ENCODE measurements at regions not wholly inside any gene's neighbourhood (a gene's known extent, or its start where the extent isn't known, plus 50 kb on each side); places are given as distances from the start of the nearest gene placed in this dataset.

- no peak overlapping the region for H3K27ac Mint-ChIP-seq
- TF ChIP-seq, protein P1, sequence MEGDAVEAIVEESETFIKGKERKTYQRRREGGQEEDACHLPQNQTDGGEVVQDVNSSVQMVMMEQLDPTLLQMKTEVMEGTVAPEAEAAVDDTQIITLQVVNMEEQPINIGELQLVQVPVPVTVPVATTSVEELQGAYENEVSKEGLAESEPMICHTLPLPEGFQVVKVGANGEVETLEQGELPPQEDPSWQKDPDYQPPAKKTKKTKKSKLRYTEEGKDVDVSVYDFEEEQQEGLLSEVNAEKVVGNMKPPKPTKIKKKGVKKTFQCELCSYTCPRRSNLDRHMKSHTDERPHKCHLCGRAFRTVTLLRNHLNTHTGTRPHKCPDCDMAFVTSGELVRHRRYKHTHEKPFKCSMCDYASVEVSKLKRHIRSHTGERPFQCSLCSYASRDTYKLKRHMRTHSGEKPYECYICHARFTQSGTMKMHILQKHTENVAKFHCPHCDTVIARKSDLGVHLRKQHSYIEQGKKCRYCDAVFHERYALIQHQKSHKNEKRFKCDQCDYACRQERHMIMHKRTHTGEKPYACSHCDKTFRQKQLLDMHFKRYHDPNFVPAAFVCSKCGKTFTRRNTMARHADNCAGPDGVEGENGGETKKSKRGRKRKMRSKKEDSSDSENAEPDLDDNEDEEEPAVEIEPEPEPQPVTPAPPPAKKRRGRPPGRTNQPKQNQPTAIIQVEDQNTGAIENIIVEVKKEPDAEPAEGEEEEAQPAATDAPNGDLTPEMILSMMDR (IDR thresholded peaks at IDR 0.05): no peak
- no peaks in the 10 kb centered on the region for H3K9me3 Mint-ChIP-seq
- no peak for DNase-seq
- no peaks in the 10 kb centered on the region for H3K4me1 Mint-ChIP-seq (ENCODE audit: low read depth)
- no peak overlapping the region for H3K4me3 Mint-ChIP-seq
- no peaks in the 10 kb centered on the region for H3K36me3 Mint-ChIP-seq (ENCODE audit: low read depth)
- peaks cover 2% of the 10 kb centered on the region for H3K27me3 Mint-ChIP-seq (ENCODE audit: insufficient read depth)
These were observed 639.3 kb downstream of the TNS3 start for GRCh38 chr7:46942574-46942973.

DNA sequence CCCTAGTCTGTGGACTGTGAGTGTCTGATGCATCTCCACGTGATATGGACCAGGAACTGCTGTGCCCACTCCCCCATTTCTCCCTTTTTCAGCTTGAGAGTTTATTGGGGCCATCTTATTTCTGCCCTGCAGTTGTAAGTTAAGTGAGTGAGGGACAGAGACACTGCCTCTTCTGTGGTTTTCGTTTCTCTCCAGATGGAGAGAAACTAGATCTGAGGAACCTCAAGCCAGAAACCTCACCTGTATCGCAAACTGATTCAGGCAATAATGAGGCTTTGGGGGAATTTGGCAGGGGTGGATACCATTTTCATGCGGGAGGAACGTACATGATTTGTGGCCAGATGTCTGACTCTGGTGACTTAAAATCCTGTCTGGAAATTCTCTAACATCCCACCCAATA lies 641.7 kb downstream of the TNS3 start:
- no peaks in the 10 kb centered on the region for H3K4me1 Mint-ChIP-seq (ENCODE audit: low read depth)
- no peak overlapping the region for H3K4me3 Mint-ChIP-seq
- TF ChIP-seq, protein P1 (IDR thresholded peaks at IDR 0.05): no peak
- H3K9me3 Mint-ChIP-seq: no peaks in the 10 kb centered on the region
- H3K27me3 Mint-ChIP-seq (ENCODE audit: insufficient read depth): peaks cover 2% of the 10 kb centered on the region
- H3K27ac Mint-ChIP-seq: no peak overlapping the region
- no peak for DNase-seq
- H3K36me3 Mint-ChIP-seq (ENCODE audit: low read depth): no peaks in the 10 kb centered on the region

DNA sequence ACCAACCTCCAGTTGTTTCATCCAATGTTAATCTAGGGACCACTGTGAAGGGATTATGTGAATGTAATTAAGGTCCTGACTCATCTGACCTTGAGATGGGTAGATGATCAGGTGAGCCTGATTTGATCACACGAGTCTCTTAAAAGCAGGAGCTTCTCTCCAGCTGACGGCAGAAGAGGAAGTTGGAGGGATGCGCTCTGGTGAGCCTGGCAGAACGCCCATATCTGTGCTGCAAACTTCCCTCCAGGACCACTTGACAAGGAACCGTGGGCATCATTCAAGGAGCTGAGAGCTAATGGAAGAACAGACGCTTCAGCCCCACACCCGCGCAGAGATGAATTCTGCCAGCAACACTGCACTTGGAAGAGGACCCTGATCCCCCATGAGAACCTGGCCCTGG lies 642.4 kb downstream of the TNS3 start:
- no peaks in the 10 kb centered on the region for H3K9me3 Mint-ChIP-seq
- no peak overlapping the region for H3K27ac Mint-ChIP-seq
- TF ChIP-seq, protein P1 (IDR thresholded peaks at IDR 0.05): no peak
- no peak overlapping the region for H3K4me3 Mint-ChIP-seq
- H3K27me3 Mint-ChIP-seq (ENCODE audit: insufficient read depth): peaks cover 2% of the 10 kb centered on the region
- H3K4me1 Mint-ChIP-seq (ENCODE audit: low read depth): peaks cover 5% of the 10 kb centered on the region
- H3K36me3 Mint-ChIP-seq (ENCODE audit: low read depth): no peaks in the 10 kb centered on the region
- no peak for DNase-seq

- DNase-seq: no peak
- TF ChIP-seq, protein P1 (IDR thresholded peaks at IDR 0.05): no peak
- H3K9me3 Mint-ChIP-seq: no peaks in the 10 kb centered on the region
- H3K27me3 Mint-ChIP-seq (ENCODE audit: insufficient read depth): peaks cover 2% of the 10 kb centered on the region
- H3K4me1 Mint-ChIP-seq (ENCODE audit: low read depth): peaks cover 9% of the 10 kb centered on the region
- no peak overlapping the region for H3K4me3 Mint-ChIP-seq
- no peak overlapping the region for H3K27ac Mint-ChIP-seq
- H3K36me3 Mint-ChIP-seq (ENCODE audit: low read depth): no peaks in the 10 kb centered on the region
These were observed 642.8 kb downstream of the TNS3 start for GRCh38 chr7:46939089-46939488.

DNA sequence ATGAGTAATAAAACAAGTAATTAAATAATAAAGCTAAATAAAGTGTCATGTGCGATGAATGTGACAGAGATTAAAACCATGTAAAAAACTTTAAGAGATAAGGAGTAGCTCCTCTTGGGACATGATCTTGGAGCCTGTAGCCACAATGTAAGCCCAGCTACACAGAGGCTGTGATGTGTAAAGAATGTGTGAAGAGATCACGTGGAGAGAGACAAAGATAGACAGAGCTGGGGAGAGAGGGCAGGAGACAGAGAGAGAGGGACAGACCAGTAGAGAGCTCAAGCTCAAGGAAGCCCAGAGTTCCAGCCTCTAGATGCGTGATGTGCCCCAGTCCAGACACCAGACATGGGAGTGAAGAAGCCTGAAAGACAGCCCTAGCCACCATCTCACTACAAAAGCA lies 644.1 kb downstream of the TNS3 start:
- Mint-ChIP-seq H3K4me1 (ENCODE audit: low read depth) (peaks cover 22% of the 10 kb centered on the region), H3K27me3 (ENCODE audit: insufficient read depth) (peaks cover 2% of the 10 kb centered on the region), H3K36me3 (ENCODE audit: low read depth) (no peaks in the 10 kb centered on the region), H3K27ac (no peak overlapping the region), H3K9me3 (no peaks in the 10 kb centered on the region), H3K4me3 (no peak overlapping the region)
- no peak for DNase-seq
- TF ChIP-seq, protein P1 (IDR thresholded peaks at IDR 0.05): no peak
